DND-41 (cell line): ENCODE measurements at regions not wholly inside any gene's neighbourhood (a gene's known extent, or its start where the extent isn't known, plus 50 kb on each side); places are given as distances from the start of the nearest gene placed in this dataset.

Source experiments
- ATAC-seq: fragments of 200-7000 bp; cut with Tn5 transposase; 3 replicates; pipeline ENCODE4 v1.9.1; 2021; ENCODE audit warnings: low read depth; ENCODE audit not compliant: insufficient read depth
- DNase-seq: peaks from one replicate; pipeline ENCODE4 v3.0.0-alpha.2; 2020
- H2AFZ ChIP-seq: 2 replicates; pipeline ENCODE4 v1.6.0; 2012; ENCODE audit warnings: low read depth, low read length
- H3K27ac ChIP-seq: 2 replicates; pipeline ENCODE4 v1.5.1; 2012; ENCODE audit warnings: low read length, inconsistent platforms
- H3K27me3 ChIP-seq: fragments of 200-600 bp; sonication (generic); 2 replicates; pipeline ENCODE4 v1.6.0; 2012; ENCODE audit warnings: low read length, mild to moderate bottlenecking, inconsistent platforms; ENCODE audit not compliant: insufficient read depth, poor library complexity
- H3K36me3 ChIP-seq: 2 replicates; pipeline ENCODE4 v1.5.1; 2012; ENCODE audit warnings: low read length, inconsistent platforms; ENCODE audit not compliant: insufficient read depth
- H3K4me1 ChIP-seq: 2 replicates; pipeline ENCODE4 v1.5.1; 2012; ENCODE audit warnings: mild to moderate bottlenecking, low read length; ENCODE audit not compliant: insufficient read depth
- H3K4me2 ChIP-seq: 2 replicates; pipeline ENCODE4 v1.6.0; 2012; ENCODE audit warnings: mild to moderate bottlenecking, moderate library complexity, low read length, inconsistent platforms; ENCODE audit not compliant: insufficient read depth
- H3K4me3 ChIP-seq, 2 experiments: fragments of 200-600 bp in 1 of 2; shearing (Covaris generic) in 1 of 2; 2 replicates each; pipeline ENCODE4 v1.5.1; 2012 to 2016; ENCODE audit warnings: inconsistent platforms in 2 of 2, low read length in 2 of 2, mild to moderate bottlenecking in 2 of 2, low read depth in 1 of 2, moderate library complexity in 1 of 2
- H3K79me2 ChIP-seq: 2 replicates; pipeline ENCODE4 v1.6.0; 2012; ENCODE audit warnings: low read length, inconsistent platforms; ENCODE audit not compliant: insufficient read depth
- H3K9ac ChIP-seq: 2 replicates; pipeline ENCODE4 v1.6.0; 2012; ENCODE audit warnings: low read depth, mild to moderate bottlenecking, inconsistent platforms, low read length, moderate library complexity
- H3K9me3 ChIP-seq: 2 replicates; pipeline ENCODE4 v1.5.1; 2012; ENCODE audit warnings: low read length, moderate library complexity, mild to moderate bottlenecking, inconsistent platforms; ENCODE audit not compliant: insufficient read depth, severe bottlenecking
- H4K20me1 ChIP-seq: 2 replicates; pipeline ENCODE4 v1.6.0; 2012; ENCODE audit warnings: low read length; ENCODE audit not compliant: insufficient read depth
- EZH2 ChIP-seq: IDR thresholded peaks from 3 replicates; pipeline ENCODE4 v1.6.1; 2012; ENCODE audit warnings: borderline replicate concordance, low read depth, mild to moderate bottlenecking, moderate library complexity, low read length, inconsistent platforms; ENCODE audit not compliant: severe bottlenecking
- TF ChIP-seq, protein P1 (sequence below): IDR thresholded peaks from 2 replicates; pipeline ENCODE4 v1.5.1; 2012; ENCODE audit warnings: borderline replicate concordance, low read length, moderate library complexity, mild to moderate bottlenecking; ENCODE audit not compliant: poor library complexity, severe bottlenecking; ENCODE audit errors: extremely low read depth

DNA sequence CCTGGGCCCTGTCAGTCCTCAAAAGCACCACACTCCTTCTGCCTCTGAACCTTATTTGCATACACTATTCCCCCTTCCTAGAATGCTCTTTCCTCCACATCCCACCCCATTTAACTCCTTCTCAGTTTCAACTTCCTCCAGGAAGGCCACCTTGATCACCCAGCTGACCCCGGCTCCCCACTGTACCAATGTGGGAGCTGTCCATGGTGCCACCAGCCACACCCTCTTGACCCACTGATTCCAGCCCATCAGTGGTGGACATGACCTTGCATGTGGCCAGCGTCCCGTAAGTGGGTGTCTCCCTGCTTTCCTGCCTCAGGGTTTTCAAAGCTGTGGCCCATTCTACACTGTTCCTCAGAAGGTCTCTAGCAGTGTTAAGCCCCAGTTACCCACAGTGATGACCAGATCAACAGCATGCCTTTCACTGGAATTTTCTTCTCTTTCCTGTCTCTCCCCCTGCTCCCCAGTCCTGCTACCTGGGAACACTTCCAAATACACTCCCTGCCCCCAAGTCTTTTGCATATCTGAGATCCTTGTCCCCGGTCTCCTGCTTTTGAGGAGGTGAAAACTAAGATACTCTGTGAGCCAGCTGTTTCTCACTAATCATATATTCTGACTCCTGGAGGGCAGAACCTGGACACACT is 346.6 kb downstream of the MN1 start:
- H3K9me3 ChIP-seq: no peaks in the 10 kb centered on the region
- H3K79me2 ChIP-seq: no peaks in the 10 kb centered on the region
- H3K27ac ChIP-seq: no peak overlapping the region
- H3K4me2 ChIP-seq: no peak overlapping the region
- H4K20me1 ChIP-seq: no peaks in the 10 kb centered on the region
- no peaks in the 10 kb centered on the region for H3K4me1 ChIP-seq
- H3K36me3 ChIP-seq: no peaks in the 10 kb centered on the region
- no peak overlapping the region for H3K9ac ChIP-seq
- no peak overlapping the region for H3K4me3 ChIP-seq
- no peak overlapping the region for H2AFZ ChIP-seq
- no peak for ATAC-seq
- DNase-seq: no peak
- TF ChIP-seq, protein P1, sequence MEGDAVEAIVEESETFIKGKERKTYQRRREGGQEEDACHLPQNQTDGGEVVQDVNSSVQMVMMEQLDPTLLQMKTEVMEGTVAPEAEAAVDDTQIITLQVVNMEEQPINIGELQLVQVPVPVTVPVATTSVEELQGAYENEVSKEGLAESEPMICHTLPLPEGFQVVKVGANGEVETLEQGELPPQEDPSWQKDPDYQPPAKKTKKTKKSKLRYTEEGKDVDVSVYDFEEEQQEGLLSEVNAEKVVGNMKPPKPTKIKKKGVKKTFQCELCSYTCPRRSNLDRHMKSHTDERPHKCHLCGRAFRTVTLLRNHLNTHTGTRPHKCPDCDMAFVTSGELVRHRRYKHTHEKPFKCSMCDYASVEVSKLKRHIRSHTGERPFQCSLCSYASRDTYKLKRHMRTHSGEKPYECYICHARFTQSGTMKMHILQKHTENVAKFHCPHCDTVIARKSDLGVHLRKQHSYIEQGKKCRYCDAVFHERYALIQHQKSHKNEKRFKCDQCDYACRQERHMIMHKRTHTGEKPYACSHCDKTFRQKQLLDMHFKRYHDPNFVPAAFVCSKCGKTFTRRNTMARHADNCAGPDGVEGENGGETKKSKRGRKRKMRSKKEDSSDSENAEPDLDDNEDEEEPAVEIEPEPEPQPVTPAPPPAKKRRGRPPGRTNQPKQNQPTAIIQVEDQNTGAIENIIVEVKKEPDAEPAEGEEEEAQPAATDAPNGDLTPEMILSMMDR: no peak
- TF ChIP-seq EZH2: no peak
- peaks cover 2% of the 10 kb centered on the region for H3K27me3 ChIP-seq

DNA sequence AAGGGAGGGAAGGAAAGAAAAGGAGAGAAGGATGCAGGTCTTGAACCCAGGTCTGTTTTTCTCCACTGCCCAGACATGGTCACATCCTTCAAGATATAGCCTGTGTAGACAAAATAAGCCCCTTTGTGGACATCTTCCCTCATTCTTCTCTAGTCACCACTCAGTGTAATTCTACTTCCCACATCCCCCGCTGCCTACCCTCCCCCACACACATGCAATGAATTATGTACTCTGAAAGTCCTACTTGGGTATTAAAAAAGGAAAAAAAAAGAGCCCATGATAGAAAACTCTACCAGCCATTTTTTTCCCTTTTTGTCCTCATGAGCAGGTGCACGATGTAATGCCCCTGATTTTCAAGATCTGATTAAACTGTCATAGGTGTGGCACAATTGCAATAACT is 346.0 kb downstream of the MN1 start:
- TF ChIP-seq, protein P1: no peak
- TF ChIP-seq EZH2: no peak
- Histone ChIP-seq H4K20me1 (no peaks in the 10 kb centered on the region), H3K79me2 (no peaks in the 10 kb centered on the region), H3K27ac (no peak overlapping the region), H3K27me3 (peaks cover 5% of the 10 kb centered on the region), H3K4me2 (no peak overlapping the region), H3K4me3 (no peak overlapping the region), H3K36me3 (no peaks in the 10 kb centered on the region), H3K4me1 (no peaks in the 10 kb centered on the region), H3K9ac (no peak overlapping the region), H2AFZ (no peak overlapping the region), H3K9me3 (no peaks in the 10 kb centered on the region)
- ATAC-seq (no peak), DNase-seq (no peak)

DNA sequence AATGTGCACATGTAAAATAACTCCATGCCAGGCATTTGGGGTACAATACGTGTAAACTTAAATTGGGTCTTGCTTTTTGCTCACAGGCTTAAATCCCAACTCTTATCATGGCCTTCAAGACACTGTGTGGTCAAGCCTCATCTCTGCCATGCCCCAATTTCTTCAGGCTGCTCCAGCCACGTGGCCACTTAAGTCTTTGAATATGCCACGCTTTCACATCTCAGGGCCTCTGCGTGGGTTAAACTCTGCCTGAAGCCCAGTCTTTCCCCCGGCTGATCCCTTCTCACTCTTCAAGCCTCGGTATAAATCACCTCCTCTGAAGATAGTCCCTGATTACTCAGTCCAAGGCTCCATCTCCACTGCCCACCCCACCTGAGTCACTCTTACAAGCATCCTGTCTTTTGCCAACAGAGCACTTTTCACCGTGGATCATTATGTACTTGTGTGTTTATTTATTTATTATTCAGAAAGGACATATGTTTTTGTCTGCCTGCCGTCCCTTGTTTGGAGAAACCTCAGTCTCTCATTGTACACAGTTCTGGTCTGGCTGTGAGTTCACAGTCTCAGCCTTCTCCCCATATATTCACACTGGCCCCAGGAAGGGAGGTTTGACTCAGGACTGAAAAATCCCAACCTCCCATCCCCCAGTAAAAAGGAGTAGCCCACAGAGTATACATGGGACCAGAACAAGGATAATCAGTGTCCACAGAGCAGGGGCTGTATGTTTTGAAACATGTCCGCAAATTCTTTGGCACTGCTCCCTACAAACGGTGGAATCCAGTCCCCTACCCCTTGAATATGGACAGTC is 344.7 kb downstream of the MN1 start:
- no peak overlapping the region for H3K9ac ChIP-seq
- no peaks in the 10 kb centered on the region for H3K4me1 ChIP-seq
- peaks cover 10% of the 10 kb centered on the region for H3K27me3 ChIP-seq
- H3K36me3 ChIP-seq: no peaks in the 10 kb centered on the region
- no peak overlapping the region for H3K4me3 ChIP-seq
- H3K4me2 ChIP-seq: no peak overlapping the region
- DNase-seq: no peak
- H3K27ac ChIP-seq: no peak overlapping the region
- TF ChIP-seq, protein P1: no peak
- TF ChIP-seq EZH2: no peak
- H3K9me3 ChIP-seq: no peaks in the 10 kb centered on the region
- no peak overlapping the region for H2AFZ ChIP-seq
- H3K79me2 ChIP-seq: no peaks in the 10 kb centered on the region
- no peak for ATAC-seq
- no peaks in the 10 kb centered on the region; the same call in 1 of the 2 replicates for H4K20me1 ChIP-seq
